ENCODE measurements at regions not wholly inside any gene's neighbourhood (a gene's known extent, or its start where the extent isn't known, plus 50 kb on each side); places are given as distances from the start of the nearest gene placed in this dataset.

DNA sequence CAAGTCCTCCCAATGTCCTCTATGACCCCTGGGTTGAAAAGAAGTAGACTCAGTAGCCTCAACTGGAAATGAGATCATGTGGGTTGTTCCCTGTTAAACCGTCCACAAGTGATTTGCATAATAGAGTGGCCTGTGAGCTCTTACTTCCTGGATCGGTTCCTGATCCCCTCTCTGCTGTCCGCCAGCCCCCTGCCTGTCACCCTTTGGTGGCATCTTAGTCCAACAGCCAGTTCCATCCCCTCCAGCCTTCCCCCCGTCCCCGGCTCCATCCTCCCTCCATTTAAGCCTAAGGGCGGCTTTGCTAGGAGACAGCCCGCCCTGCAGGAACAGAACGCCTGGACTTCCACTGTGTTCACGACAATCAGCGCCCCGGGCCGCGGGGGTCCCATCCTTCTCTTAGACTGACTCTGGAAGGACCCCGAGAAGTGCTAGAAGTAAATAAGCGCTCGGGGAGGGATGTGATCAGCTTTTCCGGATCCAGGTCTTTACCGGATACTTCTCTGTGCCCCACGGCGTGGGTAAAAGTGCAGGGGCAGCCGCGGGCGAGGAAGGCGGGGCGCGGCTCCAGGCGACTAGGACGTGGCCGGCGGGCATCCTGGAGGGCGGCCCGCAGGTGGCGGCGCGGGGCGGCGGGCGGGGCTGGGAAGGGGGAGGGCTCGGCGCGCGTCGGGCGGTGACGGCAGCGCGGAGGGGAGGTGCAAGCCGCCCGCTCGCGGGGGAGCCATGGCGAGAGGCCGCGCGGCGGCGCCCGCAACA, 51.2 kb upstream of the ULK4 start:
- DNase-seq = no peak

DNA sequence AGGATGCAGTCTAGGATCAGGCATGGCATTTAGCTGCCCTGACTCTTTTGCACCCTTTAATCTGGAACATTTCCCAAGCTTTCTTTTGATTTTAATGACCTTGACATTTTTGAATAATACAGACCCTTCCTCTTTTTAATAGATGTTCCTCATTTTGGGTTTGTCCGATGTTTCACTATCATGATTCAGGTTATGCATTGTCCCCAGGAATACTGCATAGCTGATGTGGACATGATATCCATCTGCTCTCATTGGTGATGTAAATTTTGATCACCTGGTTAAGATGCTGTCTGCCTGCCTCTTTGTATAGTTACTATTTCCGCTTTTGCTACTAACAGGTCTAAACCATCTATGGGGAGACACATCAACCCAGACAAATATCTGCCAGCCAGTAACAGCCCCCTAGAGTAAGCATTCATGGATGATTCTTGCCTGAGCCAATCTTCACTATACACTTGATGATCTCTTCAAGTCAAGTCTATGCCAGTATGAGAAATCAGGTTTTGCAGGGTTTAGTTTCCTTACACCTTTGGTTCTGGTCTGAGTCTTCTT, 50.6 kb upstream of the ULK4 start:
- DNase-seq = no peak

Data from NCI-H2081 treated with DMSO at 0.1 percent for 48 hours (cell line).